ENCODE measurements at regions not wholly inside any gene's neighbourhood (a gene's known extent, or its start where the extent isn't known, plus 50 kb on each side); places are given as distances from the start of the nearest gene placed in this dataset.

GRCh38 chr7:81533931-81534330 lies 235.9 kb downstream of the HGF start:
- DNase-seq (ENCODE audit: low read depth in 4 of 4, low spot score in 3 of 4) = no peak

DNA sequence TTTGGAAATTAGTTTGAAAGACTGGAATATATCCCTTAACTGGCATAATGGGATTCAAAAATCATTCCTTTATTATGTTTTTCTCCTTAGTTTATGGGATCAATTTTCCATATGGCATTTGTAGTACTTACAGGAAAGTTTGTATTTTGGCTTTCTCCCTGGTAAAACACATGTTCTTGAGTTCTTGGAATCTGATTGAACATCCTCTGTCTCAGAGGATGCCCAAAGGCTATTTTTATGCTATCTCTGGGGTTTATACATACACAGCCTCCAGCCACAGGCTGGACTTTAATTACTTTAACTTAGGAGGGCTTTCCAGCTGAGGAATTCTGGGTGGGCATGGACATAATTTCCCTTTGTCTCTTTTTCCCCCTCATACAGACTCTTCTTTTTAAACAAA lies 236.4 kb downstream of the HGF start:
- no peak for DNase-seq (ENCODE audit: low read depth in 4 of 4, low spot score in 3 of 4)

- DNase-seq (ENCODE audit: low read depth in 4 of 4, low spot score in 3 of 4) = no peak
Observed at GRCh38 chr7:81529785-81530184, 240.1 kb downstream of the HGF start.

GRCh38 chr7:81527651-81528050 lies 242.2 kb downstream of the HGF start:
- no peak for DNase-seq (ENCODE audit: low read depth in 4 of 4, low spot score in 3 of 4)

DNA sequence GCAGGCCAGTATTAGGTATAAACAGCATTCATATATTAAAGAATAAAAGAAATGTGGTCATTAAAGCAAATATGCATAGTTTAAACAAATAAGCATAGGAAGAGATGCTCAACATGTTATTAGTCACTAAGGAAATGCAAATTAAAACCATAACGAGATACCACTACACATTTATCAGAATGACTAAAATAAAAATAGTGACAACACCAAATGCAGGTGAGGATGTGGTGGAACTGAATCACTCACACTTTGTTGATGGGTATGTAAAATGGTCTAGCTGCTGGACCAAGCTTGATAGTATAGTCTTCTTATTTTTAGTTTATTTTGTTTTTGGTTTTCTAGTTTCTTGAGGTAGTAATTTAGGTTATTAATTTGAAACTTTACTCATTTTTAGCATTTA lies 242.9 kb downstream of the HGF start:
- no peak for DNase-seq (ENCODE audit: low read depth in 4 of 4, low spot score in 3 of 4)

DNA sequence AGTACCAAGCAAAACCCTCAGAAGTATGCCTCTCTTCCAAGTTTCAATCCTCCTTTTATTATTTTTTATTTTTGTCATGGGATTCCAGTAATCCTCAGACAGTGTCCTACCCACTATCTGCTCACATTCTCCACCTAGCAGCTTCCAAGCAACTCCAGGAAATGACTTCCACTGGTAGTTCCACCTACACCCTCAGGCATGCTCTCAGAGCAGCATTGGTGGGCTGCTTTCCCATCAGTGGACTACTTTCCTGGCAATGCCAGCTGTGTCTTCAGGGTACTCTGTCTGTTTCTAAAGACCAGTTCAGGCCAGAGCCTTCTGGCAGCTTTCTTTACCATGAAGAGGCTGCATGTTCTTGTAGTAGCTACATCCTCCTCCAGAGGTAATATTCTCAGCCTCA lies 244.0 kb downstream of the HGF start:
- DNase-seq (ENCODE audit: low read depth in 4 of 4, low spot score in 3 of 4) = no peak

GRCh38 chr7:81519886-81520285 lies 250.0 kb downstream of the HGF start:
- no peak for DNase-seq (ENCODE audit: low read depth in 4 of 4, low spot score in 3 of 4)

DNA sequence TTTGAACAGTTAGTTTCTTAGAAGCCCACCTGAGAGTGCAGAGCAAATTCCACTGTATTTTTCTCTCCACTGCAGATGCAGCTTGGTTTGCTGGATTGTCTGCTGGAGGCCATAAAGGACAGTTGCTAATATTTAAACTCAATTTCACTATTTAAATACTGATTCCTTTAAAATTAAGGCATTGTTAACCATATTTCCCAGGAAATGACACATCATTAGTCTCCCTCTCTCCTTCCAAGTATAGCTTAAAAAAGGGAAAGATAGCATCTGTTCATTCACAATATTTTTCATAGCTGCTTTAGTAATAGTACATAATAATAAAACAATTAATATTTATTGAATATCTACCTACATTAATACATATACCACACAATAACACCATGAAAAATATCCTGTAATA lies 252.9 kb downstream of the HGF start:
- no peak for DNase-seq (ENCODE audit: low read depth in 4 of 4, low spot score in 3 of 4)

GRCh38 chr7:81515009-81515408 lies 254.8 kb downstream of the HGF start:
- DNase-seq (ENCODE audit: low read depth in 4 of 4, low spot score in 3 of 4) = no peak

GRCh38 chr7:81514546-81514945 lies 255.3 kb downstream of the HGF start:
- DNase-seq (ENCODE audit: low read depth in 4 of 4, low spot score in 3 of 4) = no peak

DNA sequence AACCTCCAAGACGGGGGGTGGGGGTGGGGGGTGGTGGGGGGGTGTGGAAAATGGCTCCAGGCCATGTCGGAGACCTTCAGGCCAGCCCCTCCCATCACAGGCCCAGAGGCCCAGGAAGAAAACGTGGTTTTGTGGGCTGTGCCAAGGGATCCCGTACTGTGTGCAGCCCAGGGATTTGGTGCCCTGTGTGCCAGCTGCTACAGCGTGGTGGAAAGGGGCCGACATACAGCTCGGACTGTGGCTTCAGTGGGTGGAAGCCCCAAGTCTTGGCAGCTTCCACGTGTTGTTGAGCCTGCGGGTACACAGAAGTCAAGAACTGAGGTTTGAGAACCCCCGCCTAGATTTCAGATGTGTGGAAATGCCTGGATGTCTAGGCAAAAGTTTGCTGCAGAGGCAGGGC lies 259.7 kb downstream of the HGF start:
- DNase-seq (ENCODE audit: low read depth in 4 of 4, low spot score in 3 of 4) = no peak

DNA sequence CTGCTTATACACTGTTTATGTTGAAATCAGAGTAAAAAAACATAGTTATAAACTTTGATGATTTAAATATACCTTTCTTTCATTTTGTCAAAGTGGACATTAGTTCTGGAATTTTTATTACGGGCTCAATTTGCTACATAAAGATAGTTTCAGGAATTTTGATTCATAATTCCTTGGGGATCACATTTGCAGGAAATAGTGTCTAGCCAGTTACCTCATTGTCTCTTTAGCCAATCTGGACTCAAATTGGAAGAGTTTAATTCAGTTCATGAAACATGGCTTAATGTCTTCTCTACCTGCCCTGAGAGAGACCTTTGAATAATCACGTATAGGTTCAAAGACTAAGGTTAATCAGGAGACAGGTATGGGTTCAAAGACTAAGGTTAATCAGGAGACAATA lies 262.6 kb downstream of the HGF start:
- no peak for DNase-seq (ENCODE audit: low read depth in 4 of 4, low spot score in 3 of 4)

DNA sequence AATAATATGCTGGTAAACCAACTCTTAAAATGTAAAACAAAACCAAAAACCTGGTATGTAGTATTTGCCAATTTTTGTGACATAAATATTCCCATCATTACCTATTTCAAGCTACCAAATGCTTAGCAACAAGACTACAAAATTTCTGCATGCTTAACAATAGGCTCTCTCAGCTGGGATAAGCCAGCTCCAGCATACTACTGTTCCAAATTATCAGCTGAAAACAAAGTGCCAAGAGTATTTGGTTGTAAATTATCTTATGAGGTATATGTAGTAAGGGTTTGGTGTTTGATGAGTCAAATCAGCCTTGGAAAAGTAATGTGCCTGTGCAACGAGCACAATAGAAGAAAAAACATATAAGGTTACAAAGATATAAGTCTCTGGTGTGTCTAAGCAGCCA lies 263.2 kb downstream of the HGF start:
- no peak for DNase-seq (ENCODE audit: low read depth in 4 of 4, low spot score in 3 of 4)

GRCh38 chr7:81503771-81504170 lies 266.1 kb downstream of the HGF start:
- no peak for DNase-seq (ENCODE audit: low read depth in 4 of 4, low spot score in 3 of 4)

DNA sequence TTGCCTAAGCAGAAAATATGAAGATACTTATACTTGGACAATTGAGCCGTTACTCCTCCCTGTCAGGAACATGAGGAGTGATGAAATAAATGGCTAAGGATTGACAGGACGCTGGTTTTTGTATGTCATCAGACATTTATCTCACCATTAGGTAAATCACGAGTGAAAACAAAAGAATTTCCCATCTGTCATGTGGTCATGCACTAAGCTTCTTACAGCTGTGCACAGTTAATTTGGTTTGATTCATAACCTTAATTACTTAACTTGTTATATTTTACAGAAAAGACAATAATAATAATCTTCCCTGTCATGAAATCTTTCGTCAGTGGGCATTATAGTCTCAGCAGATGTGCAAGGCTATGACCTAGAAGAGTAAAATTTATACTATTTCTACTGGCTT lies 266.5 kb downstream of the HGF start:
- no peak for DNase-seq (ENCODE audit: low read depth in 4 of 4, low spot score in 3 of 4)

DNA sequence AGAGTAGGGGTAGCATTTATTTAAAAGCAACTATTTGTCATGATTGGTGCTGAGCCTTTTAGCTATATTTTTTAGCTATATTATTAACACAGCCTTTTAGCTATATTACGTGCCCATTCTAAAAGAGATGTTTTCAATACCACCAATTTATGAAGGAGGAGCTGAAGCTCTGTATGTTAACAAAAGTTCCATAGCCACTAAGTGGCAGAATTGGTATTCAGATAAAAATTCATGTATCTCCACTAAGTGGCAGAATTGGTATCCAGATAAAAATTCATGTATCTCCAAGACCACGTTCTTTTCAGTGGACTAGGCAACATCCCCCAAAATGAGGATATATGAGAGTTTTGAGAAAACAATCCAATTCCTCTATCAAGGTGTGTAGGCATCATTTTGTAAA lies 268.6 kb downstream of the HGF start:
- no peak for DNase-seq (ENCODE audit: low read depth in 4 of 4, low spot score in 3 of 4)

DNA sequence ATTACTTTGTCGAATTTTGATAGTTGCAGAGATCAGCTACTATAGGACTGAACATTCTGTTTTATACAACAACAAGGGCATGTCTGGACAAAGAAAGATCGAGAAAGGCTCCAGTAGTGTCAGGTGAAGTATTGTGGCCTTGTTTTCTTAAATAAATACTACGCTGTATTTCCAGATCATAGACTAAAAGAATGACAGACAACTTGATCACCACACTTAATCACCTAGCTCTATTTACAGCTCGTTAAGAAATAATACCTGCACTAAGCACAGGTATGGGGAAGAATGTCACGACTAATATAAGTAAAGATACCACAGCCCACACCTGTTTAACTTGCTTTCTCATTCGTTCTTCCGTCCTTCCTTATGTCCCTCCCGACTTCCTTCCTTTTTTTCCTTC lies 269.2 kb downstream of the HGF start:
- no peak for DNase-seq (ENCODE audit: low read depth in 4 of 4, low spot score in 3 of 4)

GRCh38 chr7:81499262-81500116 lies 270.4 kb downstream of the HGF start:
- DNase-seq (ENCODE audit: low read depth in 4 of 4, low spot score in 3 of 4) = peak; percentile 38 to 58 (median 50)

DNA sequence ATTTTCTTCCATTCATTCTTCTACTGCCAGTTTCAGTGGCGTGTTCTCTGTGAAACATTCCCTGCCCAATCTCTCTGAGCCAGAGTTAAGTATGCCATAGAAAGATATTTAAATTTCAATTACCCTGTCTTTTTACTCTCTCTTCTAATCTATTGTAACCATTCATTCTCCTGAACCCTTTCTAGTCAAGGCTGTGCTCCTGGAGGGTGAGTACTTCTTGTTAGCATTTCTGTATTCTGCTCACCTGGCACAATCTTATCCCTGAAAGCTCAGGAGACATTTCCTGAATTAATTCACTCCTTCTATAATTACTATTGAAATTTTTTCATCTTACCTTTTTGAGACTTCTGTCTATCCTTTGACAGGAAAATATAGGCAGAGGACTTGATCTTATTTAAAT lies 271.7 kb downstream of the HGF start:
- no peak for DNase-seq (ENCODE audit: low read depth in 4 of 4, low spot score in 3 of 4)

DNA sequence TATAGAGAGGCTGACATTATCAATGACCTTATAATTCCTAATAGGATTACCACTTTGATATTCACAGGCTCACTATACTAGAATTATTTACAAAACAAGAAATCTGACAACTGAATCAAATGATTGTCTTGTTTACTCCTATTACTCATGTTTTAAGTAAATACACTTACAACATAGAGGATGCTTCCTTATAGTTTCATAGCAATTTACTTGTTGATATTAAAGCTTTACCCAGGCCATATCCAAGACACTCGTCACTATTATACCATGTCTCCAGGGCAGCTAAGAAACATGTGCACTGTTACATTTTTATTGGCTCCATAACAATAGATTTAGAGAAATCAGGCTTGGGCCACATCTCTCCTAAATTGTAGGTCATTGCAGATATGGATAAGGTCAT lies 276.9 kb downstream of the HGF start:
- no peak for DNase-seq (ENCODE audit: low read depth in 4 of 4, low spot score in 3 of 4)

GRCh38 chr7:81492240-81492639 lies 277.6 kb downstream of the HGF start:
- DNase-seq (ENCODE audit: low read depth in 4 of 4, low spot score in 3 of 4) = no peak

- DNase-seq (ENCODE audit: low read depth in 4 of 4, low spot score in 3 of 4) = no peak
Observed at GRCh38 chr7:81491573-81491972, 278.3 kb downstream of the HGF start.

DNA sequence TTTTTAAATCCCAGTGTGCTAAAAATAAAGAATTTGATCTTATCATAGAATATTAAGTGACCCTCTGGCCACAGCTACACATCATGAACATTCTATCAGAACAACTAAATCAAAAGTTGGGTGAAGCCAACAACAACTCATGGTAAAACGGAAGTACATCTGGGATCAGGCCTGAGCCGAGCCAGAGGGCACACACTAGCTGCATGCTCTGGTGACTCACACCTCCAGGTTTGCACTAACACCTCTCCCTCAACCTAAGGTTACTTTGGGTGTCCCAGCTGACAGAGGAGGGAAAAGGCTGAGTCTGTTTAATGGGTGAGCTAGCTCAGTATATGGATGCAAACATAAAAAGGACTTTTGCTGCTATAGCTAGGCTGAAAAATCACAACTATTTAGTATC lies 281.6 kb downstream of the HGF start:
- no peak for DNase-seq (ENCODE audit: low read depth in 4 of 4, low spot score in 3 of 4)
